HCEC 1CT (cell line): ENCODE measurements at regions not wholly inside any gene's neighbourhood (a gene's known extent, or its start where the extent isn't known, plus 50 kb on each side); places are given as distances from the start of the nearest gene placed in this dataset.
A peak's percentile ranks its signal among the peaks of the same experiment; 100 is the strongest.

Source experiments
- DNase-seq: peaks from one replicate; pipeline ENCODE4 v3.0.0-alpha.2; 2017

DNA sequence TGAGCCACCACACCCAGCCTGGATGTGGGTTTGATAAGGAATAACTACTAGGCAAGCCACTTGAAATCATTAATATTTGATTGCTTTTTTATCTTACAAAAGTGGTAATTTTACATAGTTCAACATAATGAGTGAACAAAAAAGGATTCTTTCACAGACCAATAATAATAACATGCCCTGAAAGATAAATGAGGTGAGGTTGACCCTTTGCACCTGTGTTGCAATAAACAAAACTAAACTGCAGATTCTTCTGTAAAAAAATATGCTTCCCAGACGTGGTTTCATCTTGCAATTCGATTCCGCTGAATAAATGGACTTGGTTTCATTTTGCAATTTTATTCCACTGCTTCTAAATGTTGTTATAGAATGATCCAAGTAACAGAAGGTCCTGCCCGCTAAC lies 1514.9 kb upstream of the TMEM132C start:
- no peak for DNase-seq

DNA sequence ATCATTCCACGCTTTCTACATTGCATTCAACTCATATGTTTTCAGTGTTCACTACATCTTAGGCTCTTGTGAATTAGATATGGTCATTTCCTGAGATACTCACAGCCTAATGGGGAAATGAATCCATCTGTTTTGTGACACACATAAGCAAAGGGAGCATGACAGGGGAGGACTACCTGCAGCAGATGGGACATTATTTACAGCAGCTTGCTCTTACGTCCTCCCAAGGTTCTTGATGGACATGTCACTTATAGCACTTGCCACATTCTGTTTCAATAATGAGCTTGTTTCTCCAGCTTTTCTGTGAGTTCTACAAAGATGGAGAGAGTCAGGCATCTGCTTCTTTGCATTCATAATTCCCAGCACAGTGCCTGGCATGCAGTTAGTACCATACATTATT lies 1509.6 kb upstream of the TMEM132C start:
- no peak for DNase-seq

DNA sequence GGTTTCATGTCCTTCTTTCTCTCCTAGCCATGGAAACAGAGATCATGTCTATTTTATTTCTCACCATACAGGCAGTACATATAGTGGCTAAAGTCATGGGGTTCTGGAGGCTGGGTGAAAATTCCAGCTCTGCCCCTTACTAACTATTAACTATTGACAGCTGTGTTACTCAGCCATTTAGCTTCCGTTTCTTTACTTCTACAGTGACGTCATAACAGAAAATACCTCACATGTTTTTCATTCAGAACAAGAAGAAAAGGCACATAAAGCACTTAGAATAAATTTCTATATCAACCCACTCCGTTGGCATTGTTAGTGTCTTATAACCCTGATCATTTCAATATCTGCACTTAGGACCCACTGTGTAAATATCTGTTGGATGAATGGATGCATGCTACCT lies 1506.9 kb upstream of the TMEM132C start:
- DNase-seq = no peak

- no peak for DNase-seq
Measured at GRCh38 chr12:126761420-126761819, 1505.5 kb upstream of the TMEM132C start.

DNA sequence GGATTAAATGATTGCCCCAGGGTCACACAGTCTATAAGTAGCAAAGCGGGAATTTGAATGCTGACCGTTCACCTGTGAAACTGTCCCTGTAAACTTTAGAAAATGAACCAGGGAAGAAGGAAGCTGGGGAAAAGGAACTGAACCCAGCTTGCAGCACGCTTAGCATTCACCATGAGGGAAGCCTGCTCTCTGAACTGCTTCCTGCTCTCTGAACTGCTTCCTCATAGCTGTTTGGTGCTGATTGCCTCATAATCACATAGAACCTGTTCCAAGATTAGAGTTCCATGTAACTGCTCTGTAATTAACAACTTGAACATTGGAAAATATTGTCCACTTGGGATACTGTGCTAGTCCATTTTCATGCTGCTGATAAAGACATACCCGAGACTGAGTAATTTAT lies 1504.8 kb upstream of the TMEM132C start:
- DNase-seq = no peak

GRCh38 chr12:126763359-126763758 lies 1503.6 kb upstream of the TMEM132C start:
- no peak for DNase-seq

DNA sequence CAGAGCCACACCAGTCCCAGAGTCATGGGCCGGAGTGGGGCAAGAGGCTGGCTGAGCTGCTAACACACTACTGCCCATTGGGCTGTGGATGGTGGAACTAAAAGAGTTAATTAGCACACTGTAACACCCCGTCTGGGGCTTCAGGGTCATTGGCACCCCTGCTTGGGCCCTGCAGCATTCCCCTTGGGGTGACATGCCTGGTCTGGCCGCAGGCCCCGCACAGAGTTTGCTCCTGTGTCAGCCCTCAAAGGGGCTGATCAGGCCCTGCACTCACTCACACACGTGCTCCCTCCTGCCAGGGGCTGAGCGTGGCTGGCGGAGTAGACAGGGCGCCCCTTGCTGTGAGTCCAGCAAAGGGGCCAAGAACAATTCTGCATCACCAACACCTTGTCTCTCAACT lies 1499.6 kb upstream of the TMEM132C start:
- no peak for DNase-seq

DNA sequence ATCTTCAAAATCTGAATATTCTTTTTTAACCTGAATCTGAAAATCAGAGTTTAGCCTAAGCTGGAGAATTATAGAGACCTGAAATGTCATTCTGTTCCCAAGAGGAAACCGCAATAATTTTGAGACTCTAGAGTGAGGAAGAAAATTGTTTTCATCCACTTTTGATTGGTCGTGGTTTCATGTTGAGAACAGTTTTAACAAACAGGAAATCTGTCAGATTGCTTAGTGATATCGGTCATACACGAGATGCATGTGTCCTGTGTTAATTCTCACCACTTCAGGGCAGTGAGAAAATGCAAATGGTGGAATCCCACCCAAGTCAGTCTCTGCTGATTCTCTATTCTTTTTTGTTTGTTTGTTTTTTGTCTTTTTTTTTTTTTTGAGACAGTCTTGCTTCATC lies 1498.5 kb upstream of the TMEM132C start:
- DNase-seq = no peak

DNA sequence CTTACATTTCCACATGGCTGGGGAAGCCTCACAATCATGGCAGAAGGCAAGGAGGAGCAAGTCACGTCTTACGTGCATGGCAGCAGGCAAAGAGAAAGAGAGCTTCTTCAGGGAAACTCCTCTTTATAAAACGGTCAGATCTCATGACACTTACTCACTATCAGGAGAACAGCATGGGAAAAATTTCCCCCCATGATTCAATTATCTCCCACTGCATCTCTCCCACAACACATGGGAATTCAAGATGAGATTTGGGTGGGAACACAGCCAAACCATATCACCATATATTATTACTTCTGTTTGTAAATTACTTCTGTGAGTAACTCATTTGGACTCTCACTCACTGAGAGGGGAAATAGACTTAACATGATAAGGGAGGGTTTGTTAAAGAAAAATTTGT lies 1496.8 kb upstream of the TMEM132C start:
- no peak for DNase-seq

DNA sequence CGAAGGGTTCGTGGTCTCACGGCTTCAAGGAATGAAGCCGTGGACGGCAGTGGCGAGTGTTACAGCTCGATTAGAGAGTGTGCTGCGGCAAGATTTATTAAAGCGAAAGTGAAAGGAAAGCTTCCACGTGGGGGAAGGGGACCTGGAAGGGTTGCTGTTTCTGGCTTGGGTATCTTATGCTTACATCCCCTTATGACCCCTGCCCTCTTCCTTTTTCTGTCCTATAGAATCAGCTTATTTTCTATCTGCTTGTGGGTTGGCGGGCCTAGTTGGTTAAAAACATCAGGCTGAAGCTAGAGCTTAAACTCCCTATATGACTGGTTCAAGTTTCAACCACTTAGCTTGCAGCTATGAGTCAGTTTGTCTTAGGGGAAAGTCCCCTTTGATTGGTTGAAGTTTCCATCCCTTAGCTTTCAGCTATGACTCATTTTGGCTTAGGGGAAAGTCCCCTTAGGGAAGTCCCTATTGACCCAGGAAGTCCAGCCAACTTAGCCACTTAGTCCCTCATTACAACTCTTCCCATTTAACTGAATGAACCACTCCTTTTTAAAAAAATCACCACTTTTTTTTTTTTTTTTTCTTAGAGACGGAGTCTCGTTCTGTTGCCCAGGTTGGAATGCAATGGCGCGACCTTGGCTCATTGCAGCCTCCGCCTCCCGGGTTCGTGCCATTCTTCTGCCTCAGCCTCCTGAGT lies 1494.7 kb upstream of the TMEM132C start:
- peak; percentile 23 for DNase-seq

- DNase-seq = no peak
Measured at GRCh38 chr12:126773012-126773411, 1494.0 kb upstream of the TMEM132C start.

- DNase-seq = no peak
Measured at GRCh38 chr12:126773491-126773890, 1493.5 kb upstream of the TMEM132C start.

GRCh38 chr12:126776026-126776655 lies 1490.8 kb upstream of the TMEM132C start:
- no peak for DNase-seq

DNA sequence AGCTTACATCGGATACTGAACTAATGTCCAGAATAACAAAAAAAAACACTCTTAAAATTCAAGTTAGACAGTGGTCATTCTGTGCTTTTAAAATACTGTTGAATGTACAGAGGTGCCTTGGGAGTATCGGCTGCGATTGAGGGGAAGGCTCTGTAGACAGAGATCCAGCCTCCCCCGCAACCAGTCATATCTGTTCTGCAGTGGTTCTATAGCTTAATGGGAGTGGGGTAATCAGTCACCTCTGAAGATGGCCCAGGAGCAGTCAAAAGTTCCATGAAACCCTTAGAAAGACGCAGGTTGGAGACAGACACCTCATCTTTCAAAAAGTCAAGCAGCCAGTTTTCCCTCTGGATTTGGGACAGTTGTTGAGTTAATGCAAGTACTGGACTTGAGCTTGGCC lies 1486.6 kb upstream of the TMEM132C start:
- DNase-seq = no peak

- DNase-seq = no peak
Measured at GRCh38 chr12:126781593-126781992, 1485.4 kb upstream of the TMEM132C start.

DNA sequence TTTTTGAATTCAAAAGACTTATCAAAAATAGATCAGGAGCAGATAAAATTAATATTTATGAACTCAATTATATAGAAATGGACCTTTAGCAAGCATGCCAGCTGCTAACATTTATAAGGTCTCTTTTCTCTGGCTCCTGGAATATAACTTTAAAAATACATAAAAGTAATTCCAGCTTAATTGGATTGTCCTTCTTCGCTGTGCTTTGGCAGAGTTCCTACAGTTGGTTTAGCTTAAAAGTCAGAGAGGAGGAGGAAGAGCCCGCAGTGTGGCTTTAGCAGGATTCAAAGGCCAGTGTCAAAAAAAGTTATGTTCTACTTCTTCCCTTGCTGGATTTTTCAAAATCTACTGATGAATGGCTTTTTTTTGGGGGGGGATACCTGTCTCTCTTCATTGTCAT lies 1484.9 kb upstream of the TMEM132C start:
- no peak for DNase-seq

GRCh38 chr12:126784328-126784921 lies 1482.5 kb upstream of the TMEM132C start:
- no peak for DNase-seq

DNA sequence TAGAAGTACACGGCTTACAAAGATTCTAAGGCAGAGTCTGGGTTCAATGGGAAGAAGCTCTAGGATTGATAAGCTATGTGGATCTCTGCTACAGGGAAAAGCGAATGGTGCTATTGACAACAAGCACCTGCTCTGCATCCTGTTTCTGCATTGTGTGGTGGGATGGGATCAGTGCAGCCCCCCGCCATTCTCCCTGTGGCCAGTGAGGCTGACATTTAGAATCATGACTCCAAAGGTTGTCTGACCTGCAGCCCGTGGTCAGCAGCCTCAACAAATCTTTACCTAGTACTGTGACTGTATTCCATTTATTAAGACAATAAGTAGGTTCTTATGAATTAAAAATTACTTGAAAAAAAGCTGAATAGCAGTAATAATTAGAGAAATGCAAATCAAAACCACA lies 1477.0 kb upstream of the TMEM132C start:
- DNase-seq = no peak

GRCh38 chr12:126791122-126791521 lies 1475.8 kb upstream of the TMEM132C start:
- no peak for DNase-seq

DNA sequence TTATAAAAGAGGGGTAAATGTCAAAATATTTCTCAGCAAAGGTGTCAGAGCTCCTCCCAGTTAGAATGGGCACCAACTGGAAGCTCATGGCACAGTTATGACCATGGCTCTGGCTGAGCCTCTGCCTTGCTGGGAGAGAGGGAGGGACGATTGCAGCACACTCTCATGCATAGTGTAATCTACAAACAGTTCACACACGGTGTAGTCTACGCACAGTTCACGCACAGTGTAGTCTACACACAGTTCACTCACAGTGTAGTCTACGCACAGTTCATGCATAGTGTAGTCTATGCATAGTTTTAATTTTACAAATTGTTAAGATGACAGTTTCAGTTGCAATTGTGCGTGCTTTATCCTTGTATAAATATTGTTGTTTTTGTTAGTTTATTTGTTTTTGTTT lies 1474.6 kb upstream of the TMEM132C start:
- no peak for DNase-seq

DNA sequence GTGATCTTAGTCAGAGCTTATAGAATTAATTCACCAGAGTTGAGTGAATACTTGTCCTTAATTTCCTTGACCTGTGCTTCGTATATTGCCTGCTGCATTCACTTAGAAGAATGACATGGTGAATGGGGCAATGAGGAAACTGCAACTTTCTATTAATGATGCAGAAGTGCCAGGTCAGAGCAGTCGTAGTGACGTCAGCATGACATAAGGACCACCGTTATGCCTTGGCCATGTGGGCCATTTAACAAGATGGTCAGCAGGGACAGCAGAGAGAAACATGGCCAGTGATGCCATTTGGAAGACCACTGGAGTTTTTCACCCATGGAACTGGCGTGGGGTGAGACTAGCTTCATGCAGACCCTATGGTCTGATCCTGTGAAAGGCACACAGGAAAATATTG lies 1469.4 kb upstream of the TMEM132C start:
- DNase-seq = no peak

DNA sequence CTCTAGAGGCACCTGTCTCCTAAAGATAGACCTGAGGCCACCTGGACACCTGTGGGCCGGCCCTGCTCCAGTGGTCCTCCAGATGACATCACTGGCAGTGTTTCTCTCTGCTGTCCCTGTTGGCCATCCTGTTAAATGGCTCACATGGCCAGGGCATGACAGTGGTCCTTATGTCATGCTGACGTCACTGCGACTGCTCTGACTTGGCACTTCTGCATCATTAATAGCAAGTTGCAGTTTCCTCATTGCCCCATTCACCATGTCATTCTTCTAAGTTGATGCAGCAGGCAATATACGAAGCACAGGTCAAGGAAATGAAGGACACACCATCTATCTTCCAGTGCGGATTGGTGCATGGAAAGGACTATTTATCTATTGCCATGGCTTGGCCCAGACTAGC lies 1468.5 kb upstream of the TMEM132C start:
- no peak for DNase-seq

DNA sequence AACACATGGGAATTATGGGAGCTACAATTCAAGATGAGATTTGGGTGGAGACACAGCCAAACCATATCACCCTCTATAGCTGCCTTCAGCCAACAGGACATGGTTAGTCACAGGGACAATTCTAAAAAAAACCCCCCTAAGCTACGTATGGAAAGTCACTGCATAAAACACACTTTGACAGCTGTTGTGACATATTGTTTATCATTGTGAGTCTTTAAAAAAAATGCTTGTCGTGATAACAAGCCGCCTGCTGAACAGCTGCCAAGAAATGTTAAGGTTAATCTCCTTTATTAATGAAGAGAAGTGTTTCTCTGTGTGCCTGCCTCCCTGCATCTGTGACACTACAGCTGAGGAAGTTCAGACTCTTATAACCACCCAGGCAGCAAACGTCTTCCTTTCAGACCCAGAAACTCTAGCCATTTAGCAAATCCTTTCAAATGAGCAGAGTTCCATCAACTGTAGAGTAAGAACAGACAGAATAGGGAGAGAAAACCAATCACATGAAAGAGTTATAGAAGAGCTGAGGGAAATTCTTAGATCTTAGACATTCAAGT lies 1459.6 kb upstream of the TMEM132C start:
- no peak for DNase-seq

DNA sequence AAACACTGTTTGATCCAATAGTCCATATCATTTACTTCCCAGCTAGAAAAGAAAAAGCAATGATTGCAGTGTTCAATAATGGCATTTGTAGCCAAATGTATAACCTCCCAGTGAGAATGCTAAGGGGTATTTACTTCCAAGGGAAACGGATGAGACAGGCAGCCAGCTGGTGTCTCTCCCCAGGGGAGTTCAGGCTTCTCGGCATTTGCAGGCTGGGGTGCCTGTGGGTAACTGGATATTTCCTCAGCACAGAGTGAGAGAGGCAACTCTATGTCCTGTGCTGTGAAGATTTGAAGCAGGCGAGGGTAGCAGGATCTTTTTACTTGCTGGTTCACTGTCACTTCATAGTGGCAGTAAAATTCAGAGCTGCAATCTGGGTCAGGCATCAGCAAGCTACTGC lies 1455.6 kb upstream of the TMEM132C start:
- no peak for DNase-seq
